GM12892 (cell line): ENCODE measurements at regions not wholly inside any gene's neighbourhood (a gene's known extent, or its start where the extent isn't known, plus 50 kb on each side); places are given as distances from the start of the nearest gene placed in this dataset.

Source experiments
- DNase-seq: peaks from one replicate; pipeline ENCODE4 v3.0.0; 2011; ENCODE audit not compliant: insufficient read length
- FAIRE-seq: peaks from 2 replicates; lab custom pipeline; 2011; peaks lifted over from hg19 to GRCh38; lab: Jason Lieb, UNC
- POLR2A ChIP-seq: IDR thresholded peaks from 2 replicates; pipeline ENCODE4 v1.6.1; 2011; ENCODE audit warnings: low read depth, low read length, control low read depth
- POLR2AphosphoS5 ChIP-seq: IDR thresholded peaks from 2 replicates; pipeline ENCODE4 v1.6.1; 2011; ENCODE audit warnings: low read depth, low read length, control low read depth
- TAF1 ChIP-seq: IDR thresholded peaks from 2 replicates; pipeline ENCODE4 v1.6.1; 2011; ENCODE audit warnings: low read depth, mild to moderate bottlenecking, control low read depth, low read length, borderline replicate concordance

DNA sequence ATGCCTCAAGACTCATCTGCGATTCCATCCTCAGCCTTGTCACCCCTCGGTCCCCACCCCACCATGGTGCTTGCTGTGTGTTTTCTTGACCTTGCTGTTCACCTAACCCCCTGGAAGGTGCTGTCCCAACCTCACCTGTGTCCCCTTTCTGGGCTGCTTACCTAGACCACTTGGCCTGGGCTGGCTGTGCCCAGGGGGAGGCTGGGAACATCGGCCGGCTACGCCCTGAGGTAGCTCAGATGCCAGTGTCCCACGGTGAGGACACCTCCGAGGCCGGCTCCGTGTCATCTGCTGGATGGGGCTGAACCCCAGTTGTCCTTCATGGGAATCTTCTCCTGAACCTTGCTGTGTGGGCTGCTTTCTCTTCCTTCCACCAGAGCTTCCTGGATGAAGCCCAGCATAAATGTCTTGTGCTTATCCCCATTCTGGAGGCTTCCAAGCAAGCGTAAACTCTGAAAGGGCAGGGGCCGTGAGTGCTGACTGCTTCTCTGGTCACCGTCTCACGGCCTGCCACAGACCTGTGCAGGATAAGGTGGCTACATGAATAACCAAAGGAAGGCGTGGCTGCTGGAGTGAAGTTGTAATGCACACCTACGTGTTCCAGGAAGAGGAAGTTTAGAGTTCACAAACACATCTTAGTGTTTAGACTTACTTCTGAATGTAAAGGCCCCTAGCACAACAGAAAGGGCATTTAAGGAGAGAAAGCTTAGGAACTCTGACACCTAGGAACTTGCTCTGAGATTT, 724.3 kb downstream of the TBC1D22A start:
- DNase-seq: no peak
- TF ChIP-seq POLR2AphosphoS5 (no peak), POLR2A (no peak), TAF1 (no peak)
- FAIRE-seq: no peak

DNA sequence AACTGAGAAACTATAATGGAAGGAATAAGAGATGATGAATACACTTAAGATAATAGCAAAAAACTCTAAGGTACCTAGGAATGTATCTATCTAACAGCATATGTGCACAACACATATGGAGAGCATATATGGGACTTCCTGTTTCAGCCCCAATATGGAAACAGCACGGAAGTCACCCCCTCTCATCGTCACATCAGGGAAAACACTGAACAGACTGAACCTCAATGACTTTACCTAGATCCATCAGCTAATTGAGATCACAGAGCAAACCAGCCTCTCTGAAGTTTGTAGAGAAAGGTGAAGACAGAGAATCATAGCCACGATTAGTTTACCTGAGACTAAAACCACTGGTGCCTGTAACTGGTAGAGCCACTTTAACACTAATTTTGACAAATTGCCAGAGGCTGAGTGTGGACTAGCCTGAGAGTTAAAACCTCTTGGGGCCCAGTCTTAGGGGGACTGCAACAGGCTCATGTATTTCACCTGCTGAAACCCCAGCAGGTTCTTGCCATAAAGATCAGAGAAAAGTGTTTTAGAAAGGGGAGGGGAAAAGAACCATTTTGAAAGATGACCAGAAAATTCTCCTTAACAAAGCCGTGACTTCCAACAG, 722.6 kb downstream of the TBC1D22A start:
- FAIRE-seq: no peak
- DNase-seq: no peak
- TF ChIP-seq POLR2A (no peak), TAF1 (no peak), POLR2AphosphoS5 (no peak)

DNA sequence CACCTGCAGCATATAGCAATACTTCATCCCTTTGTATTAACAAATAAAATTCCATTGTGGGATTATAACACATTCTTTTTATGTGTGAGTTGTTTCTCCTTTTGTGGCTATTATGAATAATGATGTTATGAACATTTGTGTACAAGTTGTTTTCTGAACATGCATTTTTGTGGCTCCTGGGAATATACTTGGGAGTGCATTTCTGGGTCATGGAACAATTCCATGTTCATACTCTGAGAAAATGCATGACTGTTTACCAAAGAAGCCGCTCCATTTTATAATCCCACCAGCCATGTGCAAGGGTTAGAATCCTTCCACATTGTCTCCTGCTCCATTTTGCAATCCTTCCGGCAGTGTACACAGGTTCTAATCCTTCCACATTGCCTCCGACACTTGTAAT, 713.8 kb downstream of the TBC1D22A start:
- FAIRE-seq: no peak
- no peak for DNase-seq
- TF ChIP-seq POLR2A (no peak), POLR2AphosphoS5 (no peak), TAF1 (no peak)

DNA sequence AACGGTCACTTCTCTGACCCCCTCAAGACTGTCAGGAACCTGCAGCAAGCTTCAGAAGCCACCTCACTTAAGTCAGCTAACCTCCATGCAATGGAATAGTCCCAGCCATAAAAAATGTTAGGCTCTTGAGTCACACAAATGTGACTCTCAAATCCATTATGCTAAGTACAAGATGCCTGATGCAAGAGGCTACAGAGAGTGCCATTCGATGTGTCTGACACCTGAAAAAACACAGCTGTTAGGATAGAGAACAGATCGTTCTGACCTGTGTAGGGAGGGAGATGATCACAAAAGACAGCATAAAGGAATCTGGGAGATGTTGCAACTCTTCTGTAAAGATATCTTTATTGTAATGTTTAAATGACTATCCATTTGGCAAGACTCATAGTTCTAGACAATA, 712.4 kb downstream of the TBC1D22A start:
- FAIRE-seq (no peak), DNase-seq (no peak)
- TF ChIP-seq POLR2A: no peak

DNA sequence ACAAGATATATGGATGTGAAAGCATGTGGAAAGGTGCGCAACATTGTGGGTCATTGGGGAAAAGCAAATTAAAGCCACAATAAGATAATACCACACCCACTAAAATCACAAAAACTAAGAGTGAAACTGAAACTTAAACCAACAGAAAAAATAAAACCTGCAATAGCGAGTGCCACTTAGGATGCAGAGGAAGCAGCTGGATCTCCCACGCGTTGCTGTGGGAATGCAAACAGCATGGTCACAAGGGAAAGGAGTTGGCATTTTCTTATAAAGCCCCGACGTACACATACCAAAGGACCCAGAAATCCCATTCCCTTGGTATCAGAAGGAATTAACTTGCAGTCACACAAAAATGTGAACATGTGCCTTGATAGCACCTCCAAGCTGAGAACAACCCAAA, 712.0 kb downstream of the TBC1D22A start:
- FAIRE-seq (no peak), DNase-seq (no peak)
- TF ChIP-seq POLR2AphosphoS5: no peak
- no peak for TF ChIP-seq TAF1
- TF ChIP-seq POLR2A: no peak

DNA sequence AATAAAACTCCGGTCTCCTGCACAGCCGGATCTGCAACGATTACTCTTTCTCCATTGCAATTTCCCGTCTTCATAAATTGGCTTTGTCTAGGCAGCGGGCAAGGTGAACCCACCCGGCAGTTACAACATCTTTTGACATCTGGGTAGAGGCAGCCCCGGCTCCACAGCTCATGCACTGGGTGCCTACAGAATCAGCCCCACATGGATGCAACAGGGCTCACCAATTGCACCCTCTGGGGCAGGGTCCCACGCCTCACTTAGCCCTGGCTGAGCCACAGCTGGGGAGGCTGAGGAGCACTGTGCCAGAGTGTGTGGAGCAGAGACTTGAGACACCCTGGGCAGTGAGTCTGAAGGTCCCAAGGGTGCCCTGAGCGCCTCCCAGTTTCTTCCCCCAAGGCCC, 710.2 kb downstream of the TBC1D22A start:
- FAIRE-seq (no peak), DNase-seq (no peak)
- no peak for TF ChIP-seq POLR2A
- TF ChIP-seq POLR2AphosphoS5: no peak
- TF ChIP-seq TAF1: no peak

DNA sequence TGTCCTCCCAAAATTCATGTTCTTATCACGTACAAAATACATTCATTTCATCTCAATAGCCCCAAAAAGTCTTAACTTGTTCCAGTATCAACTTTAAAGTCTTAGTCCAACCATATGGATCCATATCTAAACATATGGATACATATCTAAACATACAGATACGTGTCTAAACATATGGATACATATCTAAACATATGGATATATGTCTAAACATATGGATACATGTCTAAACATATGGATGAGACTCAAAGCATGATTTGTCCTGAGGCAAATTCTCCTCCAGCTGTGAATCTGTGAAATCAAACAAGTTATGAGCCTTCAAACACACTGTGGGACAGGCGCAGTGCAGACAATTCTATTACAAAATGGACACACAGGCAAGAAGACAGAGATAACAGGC, 709.0 kb downstream of the TBC1D22A start:
- FAIRE-seq: no peak
- DNase-seq: no peak
- no peak for TF ChIP-seq TAF1
- TF ChIP-seq POLR2AphosphoS5: no peak
- no peak for TF ChIP-seq POLR2A

DNA sequence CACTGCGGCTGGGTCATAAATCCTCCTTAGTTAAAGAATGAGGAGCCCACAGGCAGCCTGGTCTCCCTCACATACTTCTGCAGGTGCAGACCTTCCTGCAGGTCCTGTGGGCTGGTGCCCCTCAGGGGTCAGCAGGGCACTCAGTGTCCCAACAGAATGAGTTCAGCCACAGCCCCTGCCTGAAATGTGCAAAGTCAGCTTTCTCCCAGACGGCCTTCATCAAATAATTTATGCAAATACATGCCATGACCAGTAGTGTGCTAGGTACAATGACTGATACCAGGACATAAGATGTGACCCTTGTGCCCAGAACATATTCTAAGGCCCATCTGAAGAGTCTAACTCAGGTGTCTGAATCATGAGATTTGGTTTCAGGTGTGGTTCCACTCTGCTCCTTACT, 703.4 kb downstream of the TBC1D22A start:
- FAIRE-seq: no peak
- DNase-seq: no peak
- TF ChIP-seq TAF1 (no peak), POLR2A (no peak), POLR2AphosphoS5 (no peak)

DNA sequence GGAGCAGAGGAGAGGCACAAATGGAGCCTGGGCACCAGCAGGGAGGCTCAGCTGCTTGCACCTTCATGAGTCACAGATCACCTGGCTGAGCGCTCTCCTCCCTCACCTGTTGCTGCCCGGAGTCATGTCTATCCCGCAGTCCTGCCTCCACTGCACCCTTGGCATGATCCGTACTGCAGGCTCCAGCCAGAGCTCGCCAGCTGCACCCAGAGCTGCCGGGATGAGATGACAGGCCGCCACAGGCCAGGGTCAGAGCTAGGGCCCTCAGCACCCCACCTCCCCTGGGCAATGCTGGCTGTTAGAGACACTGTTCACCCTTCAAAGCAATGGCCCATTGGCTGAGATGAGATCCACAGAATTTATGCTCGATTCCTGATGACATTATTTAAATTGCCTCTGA, 702.8 kb downstream of the TBC1D22A start:
- DNase-seq: no peak
- no peak for TF ChIP-seq POLR2AphosphoS5
- TF ChIP-seq TAF1: no peak
- TF ChIP-seq POLR2A: no peak
- FAIRE-seq: no peak

DNA sequence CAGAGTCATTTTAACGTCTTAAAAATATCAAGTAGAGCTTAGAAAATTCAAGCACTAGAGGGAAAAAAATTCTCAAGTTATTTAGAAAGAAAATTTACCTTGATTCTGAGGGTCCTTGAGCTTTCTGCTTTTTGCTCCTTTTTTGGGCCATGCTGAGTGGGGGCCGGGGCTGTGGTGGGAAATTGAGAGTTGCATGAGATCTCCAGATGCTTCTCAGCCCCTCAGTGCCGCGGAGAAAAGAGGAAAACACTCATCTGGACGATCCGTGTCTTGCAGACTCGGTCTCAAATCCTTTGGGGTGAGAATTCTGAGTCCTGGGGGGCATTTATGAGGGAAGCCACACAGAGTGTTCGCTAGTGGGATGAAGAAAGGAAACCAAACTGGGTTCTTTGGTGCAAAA, 700.8 kb downstream of the TBC1D22A start:
- FAIRE-seq (no peak), DNase-seq (no peak)
- TF ChIP-seq TAF1: no peak
- no peak for TF ChIP-seq POLR2A
- TF ChIP-seq POLR2AphosphoS5: no peak

DNA sequence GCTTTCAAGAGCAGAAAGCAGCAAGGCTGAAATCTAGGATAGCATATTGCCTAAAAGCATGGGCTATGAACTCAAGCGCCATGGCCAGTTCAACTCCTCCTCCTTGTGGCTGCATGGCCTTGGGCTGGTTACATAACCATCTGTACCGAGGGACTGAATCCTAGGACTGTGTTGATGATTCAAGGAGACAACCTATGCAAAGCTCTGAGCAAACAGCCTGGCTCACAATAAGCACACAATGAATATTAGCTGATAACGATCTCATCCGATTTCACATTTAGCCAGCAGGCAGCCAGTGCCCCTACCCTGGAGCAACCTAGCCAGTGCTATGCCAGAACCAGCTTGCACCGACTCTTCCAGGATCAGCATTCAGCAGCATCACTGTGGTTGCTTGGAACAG, 698.4 kb downstream of the TBC1D22A start:
- FAIRE-seq (no peak), DNase-seq (no peak)
- TF ChIP-seq POLR2AphosphoS5 (no peak), TAF1 (no peak), POLR2A (no peak)

DNA sequence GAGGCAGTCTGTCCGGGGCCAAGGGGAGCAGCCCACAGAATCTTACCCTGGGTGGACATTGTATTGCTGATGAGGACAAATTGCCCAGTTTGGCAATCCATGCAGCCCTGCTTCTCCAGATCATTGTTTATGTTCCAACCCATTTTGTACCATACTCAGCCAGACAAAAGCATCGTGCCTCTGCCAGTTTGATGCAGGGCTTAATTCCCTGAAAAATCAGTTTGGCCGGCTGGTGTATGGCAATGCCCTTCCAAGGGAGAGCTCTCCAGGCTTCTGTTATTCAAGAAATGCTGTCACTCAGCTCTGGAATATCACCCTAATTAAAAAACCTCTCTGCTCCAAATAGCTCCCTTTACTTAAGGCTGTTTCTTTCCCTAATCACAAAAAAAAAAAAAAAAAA, 697.7 kb downstream of the TBC1D22A start:
- DNase-seq (no peak), FAIRE-seq (no peak)
- TF ChIP-seq POLR2AphosphoS5: no peak
- no peak for TF ChIP-seq POLR2A
- no peak for TF ChIP-seq TAF1

DNA sequence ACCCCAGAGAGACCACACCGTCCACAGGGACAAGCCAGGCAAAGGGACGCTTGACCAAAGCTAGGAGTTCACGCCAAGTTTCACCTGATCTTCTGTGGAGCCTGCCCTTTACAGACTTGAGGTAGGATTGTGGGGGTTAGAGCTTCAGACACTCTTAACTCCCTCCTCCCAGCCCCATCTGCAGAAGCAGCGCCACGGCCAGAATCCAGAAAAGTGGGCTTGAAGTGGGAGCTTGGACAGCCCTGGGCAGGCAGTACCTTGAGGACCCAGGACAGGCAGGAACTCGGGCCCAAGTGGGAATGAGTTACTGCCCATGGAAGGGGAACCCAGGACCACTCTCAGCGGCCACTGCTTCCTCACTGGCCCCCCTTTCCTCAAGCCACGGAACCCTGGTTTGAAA, 695.9 kb downstream of the TBC1D22A start:
- no peak for TF ChIP-seq TAF1
- TF ChIP-seq POLR2A: no peak
- TF ChIP-seq POLR2AphosphoS5: no peak
- DNase-seq (no peak), FAIRE-seq (no peak)
